ENCODE measurements at regions not wholly inside any gene's neighbourhood (a gene's known extent, or its start where the extent isn't known, plus 50 kb on each side); places are given as distances from the start of the nearest gene placed in this dataset.
"Not testable (repeated sequence)": the region's sequence is repeated elsewhere in the genome, so short reads cannot be mapped to it uniquely, and the experiment has no call there.

- Histone ChIP-seq H3K79me2 (no peaks in the 10 kb centered on the region), H3K36me3 (ENCODE audit: control insufficient read depth, insufficient read depth, low read length) (no peaks in the 10 kb centered on the region), H3K4me1 (no peaks in the 10 kb centered on the region), H2AFZ (no peak overlapping the region), H3K9ac (no peak overlapping the region), H3K27me3 (ENCODE audit: control insufficient read depth, insufficient read depth, low read length) (no peaks in the 10 kb centered on the region), H3K9me3 (ENCODE audit: control insufficient read depth, low read length) (no peaks in the 10 kb centered on the region), H3K4me2 (ENCODE audit: low read length) (no peak overlapping the region), H3K27ac (no peak overlapping the region), H3K4me3 (ENCODE audit: low read depth, low read length) (no peak overlapping the region)
- TF ChIP-seq CTCF (IDR thresholded peaks at IDR 0.05) = no peak
These were observed 104.0 kb upstream of the RHOBTB1 start for GRCh38 chr10:61047788-61048560.

- no peaks in the 10 kb centered on the region for H3K4me1 ChIP-seq
- H3K27me3 ChIP-seq (ENCODE audit: control insufficient read depth, insufficient read depth, low read length) = no peaks in the 10 kb centered on the region
- no peaks in the 10 kb centered on the region for H3K36me3 ChIP-seq (ENCODE audit: control insufficient read depth, insufficient read depth, low read length)
- H3K79me2 ChIP-seq = no peaks in the 10 kb centered on the region
- no peak for TF ChIP-seq CTCF (IDR thresholded peaks at IDR 0.05)
- H3K4me2 ChIP-seq (ENCODE audit: low read length) = no peak overlapping the region
- H3K9me3 ChIP-seq (ENCODE audit: control insufficient read depth, low read length) = no peaks in the 10 kb centered on the region
- no peak overlapping the region for H3K27ac ChIP-seq
- no peak overlapping the region for H3K9ac ChIP-seq
- H2AFZ ChIP-seq = no peak overlapping the region
- no peak overlapping the region for H3K4me3 ChIP-seq (ENCODE audit: low read depth, low read length)
These were observed 103.1 kb upstream of the RHOBTB1 start for GRCh38 chr10:61047081-61047480.

- H3K4me1 ChIP-seq; H3K4me3 ChIP-seq (ENCODE audit: low read depth, low read length); H3K36me3 ChIP-seq (ENCODE audit: control insufficient read depth, insufficient read depth, low read length); H3K9me3 ChIP-seq (ENCODE audit: control insufficient read depth, low read length); H2AFZ ChIP-seq; H3K27ac ChIP-seq; H3K27me3 ChIP-seq (ENCODE audit: control insufficient read depth, insufficient read depth, low read length); H3K4me2 ChIP-seq (ENCODE audit: low read length); H3K9ac ChIP-seq; H3K79me2 ChIP-seq: not testable (repeated sequence)
These were observed 101.5 kb upstream of the RHOBTB1 start for GRCh38 chr10:61045480-61045879.

- H3K9me3 ChIP-seq (ENCODE audit: control insufficient read depth, low read length) = no peaks in the 10 kb centered on the region
- no peak overlapping the region for H3K4me2 ChIP-seq (ENCODE audit: low read length)
- H2AFZ ChIP-seq = no peak overlapping the region
- H3K27me3 ChIP-seq (ENCODE audit: control insufficient read depth, insufficient read depth, low read length) = no peaks in the 10 kb centered on the region
- H3K27ac ChIP-seq = no peak overlapping the region
- no peak overlapping the region for H3K4me3 ChIP-seq (ENCODE audit: low read depth, low read length)
- H3K36me3 ChIP-seq (ENCODE audit: control insufficient read depth, insufficient read depth, low read length) = no peaks in the 10 kb centered on the region
- no peaks in the 10 kb centered on the region for H3K79me2 ChIP-seq
- TF ChIP-seq CTCF (IDR thresholded peaks at IDR 0.05) = no peak
- no peaks in the 10 kb centered on the region for H3K4me1 ChIP-seq
- no peak overlapping the region for H3K9ac ChIP-seq
These were observed 98.5 kb upstream of the RHOBTB1 start for GRCh38 chr10:61042533-61042932.

GRCh38 chr10:61040399-61041016 lies 96.5 kb upstream of the RHOBTB1 start:
- no peak overlapping the region for H3K9ac ChIP-seq
- H3K36me3 ChIP-seq (ENCODE audit: control insufficient read depth, insufficient read depth, low read length) = no peaks in the 10 kb centered on the region
- no peaks in the 10 kb centered on the region for H3K9me3 ChIP-seq (ENCODE audit: control insufficient read depth, low read length)
- no peak for TF ChIP-seq CTCF (IDR thresholded peaks at IDR 0.05)
- no peaks in the 10 kb centered on the region for H3K27me3 ChIP-seq (ENCODE audit: control insufficient read depth, insufficient read depth, low read length)
- no peak overlapping the region for H3K27ac ChIP-seq
- H3K4me1 ChIP-seq = no peaks in the 10 kb centered on the region
- no peak overlapping the region for H3K4me3 ChIP-seq (ENCODE audit: low read depth, low read length)
- H3K79me2 ChIP-seq = no peaks in the 10 kb centered on the region
- H2AFZ ChIP-seq = no peak overlapping the region
- H3K4me2 ChIP-seq (ENCODE audit: low read length) = no peak overlapping the region

Data from parathyroid adenoma (tissue), 2 donors.